PC-3 (cell line): ENCODE measurements at regions not wholly inside any gene's neighbourhood (a gene's known extent, or its start where the extent isn't known, plus 50 kb on each side); places are given as distances from the start of the nearest gene placed in this dataset.

ENCODE experiments used
- ATAC-seq: fragments of 200-7000 bp; cut with Tn5 transposase; 2 replicates; pipeline ENCODE4 v1.9.1; 2020; ENCODE audit warnings: mild to moderate bottlenecking, moderate library complexity
- BruUV-seq: library from RNA; stranded (reverse); fragments of 400-500 nt; replicated peaks from 2 replicates; lab custom pipeline; 2021; lab: Mats Ljungman, UMichigan
- CTCF ChIA-PET: fragments of 300-600 bp; sonication (Branson Sonifier 250); formaldehyde crosslinking; loops from one replicate; lab custom pipeline; 2022; ENCODE audit warnings: antibody characterized with exemption; lab: Charles Lee
- POLR2A ChIA-PET: fragments of 300-600 bp; sonication (Branson Sonifier 250); formaldehyde crosslinking; loops from one replicate; lab custom pipeline; 2022; ENCODE audit warnings: antibody characterized with exemption; ENCODE audit not compliant: unreplicated experiment; lab: Charles Lee
- DNase-seq: peaks from one replicate; pipeline ENCODE4 v3.0.0-alpha.2; 2015
- H2AFZ ChIP-seq: fragments of 300-600 bp; sonication (generic); 2 replicates; pipeline ENCODE4 v1.6.0; 2016; ENCODE audit warnings: antibody characterized with exemption, low read length
- H3F3A ChIP-seq: fragments of 300-600 bp; sonication (generic); one replicate; pipeline ENCODE4 v1.6.0; 2017; ENCODE audit warnings: antibody characterized with exemption, low read length, control low read depth, mild to moderate bottlenecking; ENCODE audit not compliant: unreplicated experiment
- H3K27ac ChIP-seq: fragments of 300-600 bp; sonication (generic); 2 replicates; pipeline ENCODE4 v1.5.1; 2016; ENCODE audit warnings: mild to moderate bottlenecking, low read length
- H3K27me3 ChIP-seq: fragments of 300-600 bp; sonication (generic); 2 replicates; pipeline ENCODE4 v1.6.1; 2016; ENCODE audit warnings: low read length, mixed read lengths
- H3K36me3 ChIP-seq: fragments of 300-600 bp; sonication (generic); 2 replicates; pipeline ENCODE4 v1.6.1; 2016; ENCODE audit warnings: low read depth, mixed run types, low read length, mixed read lengths
- H3K4me1 ChIP-seq: fragments of 300-600 bp; sonication (generic); 2 replicates; pipeline ENCODE4 v1.5.1; 2016; ENCODE audit warnings: low read length; ENCODE audit not compliant: insufficient read depth
- H3K4me2 ChIP-seq: fragments of 300-600 bp; sonication (generic); 2 replicates; pipeline ENCODE4 v1.6.0; 2016; ENCODE audit warnings: low read length
- H3K4me3 ChIP-seq: fragments of 300-600 bp; sonication (generic); 2 replicates; pipeline ENCODE4 v1.5.1; 2016; ENCODE audit warnings: mild to moderate bottlenecking, low read length, mixed read lengths
- H3K79me2 ChIP-seq: fragments of 300-600 bp; sonication (generic); 2 replicates; pipeline ENCODE4 v1.6.1; 2017; ENCODE audit warnings: low read length, mixed read lengths
- H3K9ac ChIP-seq: fragments of 300-600 bp; sonication (generic); 2 replicates; pipeline ENCODE4 v1.6.0; 2016; ENCODE audit warnings: mild to moderate bottlenecking, low read length
- H3K9me2 ChIP-seq: fragments of 300-600 bp; sonication (generic); replicated peaks from 2 replicates; pipeline ENCODE4 v1.6.1; 2016; ENCODE audit warnings: mixed run types, low read length, mixed read lengths
- H3K9me3 ChIP-seq: fragments of 300-600 bp; sonication (generic); 2 replicates; pipeline ENCODE4 v1.6.1; 2016; ENCODE audit warnings: low read length, mixed read lengths
- H4K20me1 ChIP-seq: fragments of 300-600 bp; sonication (generic); 2 replicates; pipeline ENCODE4 v1.6.1; 2016; ENCODE audit warnings: low read length, mixed read lengths
- EZH2 ChIP-seq: fragments of 300-600 bp; sonication (generic); IDR thresholded peaks from one replicate; pipeline ENCODE4 v1.6.1; 2017; ENCODE audit warnings: antibody characterized with exemption, mild to moderate bottlenecking, low read length; ENCODE audit not compliant: unreplicated experiment
- EZH2phosphoT487 ChIP-seq: fragments of 300-600 bp; sonication (generic); IDR thresholded peaks from 2 replicates; pipeline ENCODE4 v1.6.1; 2018; ENCODE audit warnings: mild to moderate bottlenecking, antibody characterized with exemption, low read length, borderline replicate concordance
- intact Hi-C: fragments of 100-400 bp; cut with micrococcal nuclease; formaldehyde crosslinking; loops from 2 replicates; pipeline ENCODE4 v1.9.0; 2023
- TF ChIP-seq, protein P1 (sequence below): fragments of 300-600 bp; sonication (generic); conservative IDR thresholded peaks from 2 replicates; pipeline ENCODE4 v1.5.1; 2017; ENCODE audit warnings: antibody characterized with exemption, low read depth, mild to moderate bottlenecking, low read length

DNA sequence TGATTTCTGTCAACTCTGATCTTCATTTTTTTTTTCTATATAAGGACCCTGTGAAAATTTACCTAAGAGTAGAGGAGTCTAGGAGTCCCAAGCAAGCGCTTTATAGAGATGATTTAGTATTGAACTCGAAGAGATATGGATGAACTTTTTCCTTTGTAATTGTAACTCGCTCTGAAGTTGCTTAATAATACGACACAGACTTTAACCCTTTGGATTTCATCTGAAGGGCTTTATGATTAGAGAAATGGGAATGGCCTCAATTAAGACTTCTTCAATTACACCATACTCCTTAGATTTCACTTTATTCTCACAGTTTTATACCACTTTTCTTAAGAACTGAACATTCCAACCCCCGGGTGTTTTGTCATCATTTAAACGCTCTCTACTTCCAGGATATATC lies 647.7 kb downstream of the HTR1A start:
- CTCF ChIA-PET: no interaction called here
- no peaks in the 10 kb centered on the region for H4K20me1 ChIP-seq
- no peaks in the 10 kb centered on the region for H3K9me2 ChIP-seq
- no peak overlapping the region for H3K4me3 ChIP-seq
- DNase-seq (no peak), ATAC-seq (no peak)
- no peak overlapping the region for H3K27ac ChIP-seq
- no peaks in the 10 kb centered on the region for H3K79me2 ChIP-seq
- H3K9me3 ChIP-seq: no peaks in the 10 kb centered on the region
- TF ChIP-seq, protein P1, sequence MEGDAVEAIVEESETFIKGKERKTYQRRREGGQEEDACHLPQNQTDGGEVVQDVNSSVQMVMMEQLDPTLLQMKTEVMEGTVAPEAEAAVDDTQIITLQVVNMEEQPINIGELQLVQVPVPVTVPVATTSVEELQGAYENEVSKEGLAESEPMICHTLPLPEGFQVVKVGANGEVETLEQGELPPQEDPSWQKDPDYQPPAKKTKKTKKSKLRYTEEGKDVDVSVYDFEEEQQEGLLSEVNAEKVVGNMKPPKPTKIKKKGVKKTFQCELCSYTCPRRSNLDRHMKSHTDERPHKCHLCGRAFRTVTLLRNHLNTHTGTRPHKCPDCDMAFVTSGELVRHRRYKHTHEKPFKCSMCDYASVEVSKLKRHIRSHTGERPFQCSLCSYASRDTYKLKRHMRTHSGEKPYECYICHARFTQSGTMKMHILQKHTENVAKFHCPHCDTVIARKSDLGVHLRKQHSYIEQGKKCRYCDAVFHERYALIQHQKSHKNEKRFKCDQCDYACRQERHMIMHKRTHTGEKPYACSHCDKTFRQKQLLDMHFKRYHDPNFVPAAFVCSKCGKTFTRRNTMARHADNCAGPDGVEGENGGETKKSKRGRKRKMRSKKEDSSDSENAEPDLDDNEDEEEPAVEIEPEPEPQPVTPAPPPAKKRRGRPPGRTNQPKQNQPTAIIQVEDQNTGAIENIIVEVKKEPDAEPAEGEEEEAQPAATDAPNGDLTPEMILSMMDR: no peak
- TF ChIP-seq EZH2phosphoT487: no peak
- TF ChIP-seq EZH2: no peak
- no peaks in the 10 kb centered on the region for H3F3A ChIP-seq
- intact Hi-C loops: no loop called here
- no peak overlapping the region for H3K9ac ChIP-seq
- POLR2A ChIA-PET: no interaction called here
- H3K36me3 ChIP-seq: no peaks in the 10 kb centered on the region
- no peak overlapping the region for H2AFZ ChIP-seq
- H3K27me3 ChIP-seq: no peaks in the 10 kb centered on the region
- BruUV-seq: no TSS peak
- H3K4me1 ChIP-seq: no peaks in the 10 kb centered on the region
- no peak overlapping the region for H3K4me2 ChIP-seq

DNA sequence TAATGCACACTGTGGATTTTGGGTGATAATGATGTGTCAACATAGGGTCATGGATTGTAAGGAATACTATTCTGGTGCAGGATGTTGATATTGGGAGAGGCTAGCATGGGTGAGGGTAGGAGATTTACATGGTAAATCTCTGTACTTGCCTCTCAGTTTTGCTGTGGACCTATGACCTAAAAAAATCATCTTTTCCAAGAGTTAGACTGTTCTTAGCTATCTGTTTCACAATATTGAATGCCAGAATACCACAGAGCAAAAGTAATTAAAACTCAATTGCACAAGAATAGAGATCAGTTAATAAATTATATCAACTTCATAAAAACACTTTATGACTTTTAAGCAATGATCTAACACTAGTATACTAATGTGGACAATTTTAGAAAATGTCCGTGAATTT lies 651.6 kb downstream of the HTR1A start:
- DNase-seq (no peak), ATAC-seq (no peak)
- Histone ChIP-seq H3K79me2 (no peaks in the 10 kb centered on the region), H2AFZ (no peak overlapping the region), H3K9ac (no peak overlapping the region), H3F3A (no peaks in the 10 kb centered on the region), H4K20me1 (no peaks in the 10 kb centered on the region), H3K9me2 (no peaks in the 10 kb centered on the region), H3K4me2 (no peak overlapping the region), H3K36me3 (no peaks in the 10 kb centered on the region), H3K4me3 (no peak overlapping the region), H3K27me3 (no peaks in the 10 kb centered on the region), H3K4me1 (no peaks in the 10 kb centered on the region), H3K9me3 (no peaks in the 10 kb centered on the region), H3K27ac (no peak overlapping the region)
- no TSS peak for BruUV-seq
- TF ChIP-seq, protein P1: no peak
- TF ChIP-seq EZH2 (no peak), EZH2phosphoT487 (no peak)
- CTCF ChIA-PET: no interaction called here
- intact Hi-C loops: no loop called here
- POLR2A ChIA-PET: no interaction called here

- Histone ChIP-seq H3K4me1 (no peaks in the 10 kb centered on the region), H3K27me3 (no peaks in the 10 kb centered on the region), H3K27ac (no peak overlapping the region), H3K4me3 (no peak overlapping the region), H3K9me2 (no peaks in the 10 kb centered on the region), H3K9ac (no peak overlapping the region), H2AFZ (no peak overlapping the region), H3K79me2 (no peaks in the 10 kb centered on the region), H3K36me3 (no peaks in the 10 kb centered on the region), H4K20me1 (no peaks in the 10 kb centered on the region), H3K9me3 (no peaks in the 10 kb centered on the region), H3K4me2 (no peak overlapping the region), H3F3A (no peaks in the 10 kb centered on the region)
- no peak for DNase-seq
- POLR2A ChIA-PET: no interaction called here
- TF ChIP-seq EZH2 (no peak), EZH2phosphoT487 (no peak)
- TF ChIP-seq, protein P1: no peak
- intact Hi-C loops: no loop called here
- BruUV-seq: no TSS peak
- CTCF ChIA-PET: no interaction called here
- no peak for ATAC-seq
Observed at GRCh38 chr5:63306909-63307308, 655.3 kb downstream of the HTR1A start.
